SK-N-SH treated with all-trans-retinoic acid at 6 μM for 48 hours (cell line): ENCODE measurements at regions not wholly inside any gene's neighbourhood (a gene's known extent, or its start where the extent isn't known, plus 50 kb on each side); places are given as distances from the start of the nearest gene placed in this dataset.

ENCODE experiments used
- ATAC-seq: fragments of 200-7000 bp; cut with Tn5 transposase; 3 replicates; pipeline ENCODE4 v1.9.1; 2020; ENCODE audit warnings: mild to moderate bottlenecking, moderate library complexity
- BACH2 ChIP-seq: fragments of 250-450 bp; sonication (Bioruptor Pico); IDR thresholded peaks from 2 replicates; pipeline ENCODE4 v1.9.0; 2021; ENCODE audit warnings: mild to moderate bottlenecking, borderline replicate concordance
- CREB5 ChIP-seq: fragments of 250-450 bp; sonication (Bioruptor Pico); IDR thresholded peaks from 2 replicates; pipeline ENCODE4 v1.5.1; 2020; ENCODE audit warnings: low read depth, mild to moderate bottlenecking, moderate library complexity
- CSDC2 ChIP-seq: fragments of 250-450 bp; sonication (Bioruptor Pico); IDR thresholded peaks from 2 replicates; pipeline ENCODE4 v1.5.0; 2020; ENCODE audit warnings: mild to moderate bottlenecking, moderate library complexity
- CSRNP3 ChIP-seq: fragments of 250-450 bp; sonication (Bioruptor Pico); IDR thresholded peaks from 2 replicates; pipeline ENCODE4 v1.5.1; 2021; ENCODE audit warnings: mild to moderate bottlenecking, moderate library complexity
- ESRRG ChIP-seq: fragments of 250-450 bp; sonication (Bioruptor Pico); IDR thresholded peaks from 2 replicates; pipeline ENCODE4 v1.6.1; 2021; ENCODE audit warnings: mild to moderate bottlenecking
- GLIS3 ChIP-seq: fragments of 250-450 bp; sonication (Bioruptor Pico); IDR thresholded peaks from 2 replicates; pipeline ENCODE4 v1.5.0; 2020; ENCODE audit warnings: mild to moderate bottlenecking, moderate library complexity
- ISL1 ChIP-seq: fragments of 250-450 bp; sonication (Bioruptor Pico); IDR thresholded peaks from 2 replicates; pipeline ENCODE4 v2.1.2; 2022; ENCODE audit warnings: mild to moderate bottlenecking, moderate library complexity
- OSR1 ChIP-seq: fragments of 250-450 bp; sonication (Bioruptor Pico); IDR thresholded peaks from 2 replicates; pipeline ENCODE4 v1.8.0; 2022; ENCODE audit warnings: moderate library complexity, mild to moderate bottlenecking, inconsistent platforms
- PATZ1 ChIP-seq: fragments of 250-450 bp; sonication (Bioruptor Pico); IDR thresholded peaks from 2 replicates; pipeline ENCODE4 v1.8.0; 2020; ENCODE audit warnings: mild to moderate bottlenecking, moderate library complexity, borderline replicate concordance
- POU6F1 ChIP-seq: fragments of 250-450 bp; sonication (Bioruptor Pico); IDR thresholded peaks from 2 replicates; pipeline ENCODE4 v1.8.0; 2021; ENCODE audit warnings: low read depth, mild to moderate bottlenecking, moderate library complexity, borderline replicate concordance
- PPARA ChIP-seq: fragments of 250-450 bp; sonication (Bioruptor Pico); IDR thresholded peaks from 2 replicates; pipeline ENCODE4 v1.5.0; 2020; ENCODE audit warnings: mild to moderate bottlenecking, borderline replicate concordance
- SNAI2 ChIP-seq: fragments of 250-450 bp; sonication (Bioruptor Pico); IDR thresholded peaks from 2 replicates; pipeline ENCODE4 v1.5.0; 2020; ENCODE audit warnings: mild to moderate bottlenecking, moderate library complexity
- TCF4 ChIP-seq: fragments of 250-450 bp; sonication (Bioruptor Pico); IDR thresholded peaks from 2 replicates; pipeline ENCODE4 v1.8.0; 2021; ENCODE audit warnings: mild to moderate bottlenecking, moderate library complexity, borderline replicate concordance
- TOX ChIP-seq: fragments of 250-450 bp; sonication (Bioruptor Pico); IDR thresholded peaks from 2 replicates; pipeline ENCODE4 v1.8.0; 2021; ENCODE audit warnings: mild to moderate bottlenecking, moderate library complexity, borderline replicate concordance
- TSHZ2 ChIP-seq: fragments of 250-450 bp; sonication (Bioruptor Pico); IDR thresholded peaks from 2 replicates; pipeline ENCODE4 v1.5.0; 2020; ENCODE audit warnings: mild to moderate bottlenecking, moderate library complexity
- ZC3H10 ChIP-seq: fragments of 250-450 bp; sonication (Bioruptor Pico); IDR thresholded peaks from 2 replicates; pipeline ENCODE4 v1.5.1; 2021; ENCODE audit warnings: mild to moderate bottlenecking, moderate library complexity
- ZFP3 ChIP-seq: fragments of 250-450 bp; sonication (Bioruptor Pico); IDR thresholded peaks from 2 replicates; pipeline ENCODE4 v1.5.0; 2020; ENCODE audit warnings: mild to moderate bottlenecking, moderate library complexity
- ZFP30 ChIP-seq: fragments of 450-650 bp; formaldehyde crosslinking; IDR thresholded peaks from 2 replicates; pipeline ENCODE4 v1.5.0; 2022; ENCODE audit warnings: mild to moderate bottlenecking, moderate library complexity
- ZNF565 ChIP-seq: fragments of 450-650 bp; formaldehyde crosslinking; conservative IDR thresholded peaks from 2 replicates; pipeline ENCODE4 v1.5.0; 2020; ENCODE audit warnings: low read depth, mild to moderate bottlenecking, moderate library complexity
- ZNF70 ChIP-seq: fragments of 450-650 bp; formaldehyde crosslinking; IDR thresholded peaks from 2 replicates; pipeline ENCODE4 v1.5.0; 2020; ENCODE audit warnings: mild to moderate bottlenecking, moderate library complexity
- ZNF8 ChIP-seq: fragments of 450-650 bp; formaldehyde crosslinking; IDR thresholded peaks from 2 replicates; pipeline ENCODE4 v1.5.0; 2020; ENCODE audit warnings: mild to moderate bottlenecking, moderate library complexity

GRCh38 chr19:13581576-13581975 lies 75.3 kb upstream of the CACNA1A start:
- ATAC-seq, result no peak
- no peak for TF ChIP-seq GLIS3
- TF ChIP-seq OSR1 (CRISPR knock-in tag), result no peak
- TF ChIP-seq CREB5, result no peak
- TF ChIP-seq ZNF70, result no peak
- no peak for TF ChIP-seq ZFP3 (CRISPR knock-in tag)
- TF ChIP-seq SNAI2 (CRISPR knock-in tag), result no peak
- no peak for TF ChIP-seq ZNF565
- TF ChIP-seq POU6F1 (CRISPR knock-in tag), result no peak
- TF ChIP-seq CSDC2 (CRISPR knock-in tag), result no peak
- no peak for TF ChIP-seq PPARA (CRISPR knock-in tag)

- no peak for ATAC-seq
Measured at GRCh38 chr19:13579388-13580060, 73.2 kb upstream of the CACNA1A start.

More at GRCh38 chr19:13579388-13580060, 73.2 kb upstream of the CACNA1A start:
- TF ChIP-seq SNAI2 (CRISPR knock-in tag) (no peak), ZNF8 (CRISPR knock-in tag) (no peak), TSHZ2 (CRISPR knock-in tag) (no peak), TOX (CRISPR knock-in tag) (no peak), CSRNP3 (no peak), PPARA (CRISPR knock-in tag) (no peak), ZNF565 (no peak), CREB5 (no peak), CSDC2 (CRISPR knock-in tag) (no peak), ZNF70 (no peak), BACH2 (no peak), POU6F1 (CRISPR knock-in tag) (no peak), TCF4 (no peak), ISL1 (CRISPR knock-in tag) (no peak), ESRRG (CRISPR knock-in tag) (no peak), OSR1 (CRISPR knock-in tag) (no peak), ZC3H10 (CRISPR knock-in tag) (no peak), GLIS3 (no peak), PATZ1 (CRISPR knock-in tag) (no peak), ZFP30 (CRISPR knock-in tag) (no peak)
